Peyer's patch (tissue), 4 donors: ENCODE measurements at regions not wholly inside any gene's neighbourhood (a gene's known extent, or its start where the extent isn't known, plus 50 kb on each side); places are given as distances from the start of the nearest gene placed in this dataset.

Source experiments
- CTCF ChIP-seq, 6 experiments: fragments of 450-650 bp in 4 of 6; fragments of 200-600 bp in 2 of 6; sonication (generic) in 1 of 6; IDR thresholded peaks; one replicate each; pipeline ENCODE4 v1.5.1; 2017 to 2019; ENCODE audit warnings: antibody characterized with exemption in 6 of 6, mild to moderate bottlenecking in 3 of 6, moderate library complexity in 1 of 6
- POLR2A ChIP-seq, 2 donors: fragments of 450-650 bp; IDR thresholded peaks; one replicate each; pipeline ENCODE4 v1.5.1; 2017; ENCODE audit warnings: antibody characterized with exemption in 2 of 2, mild to moderate bottlenecking in 2 of 2, moderate library complexity in 2 of 2

GRCh38 chr14:29503903-29504302, 423.7 kb downstream of the PRKD1 start:
- TF ChIP-seq CTCF (IDR thresholded peaks at IDR 0.05) (no peak), POLR2A (IDR thresholded peaks at IDR 0.05) (no peak)
